SK-N-SH treated with all-trans-retinoic acid at 6 μM for 48 hours (cell line): ENCODE measurements at regions not wholly inside any gene's neighbourhood (a gene's known extent, or its start where the extent isn't known, plus 50 kb on each side); places are given as distances from the start of the nearest gene placed in this dataset.

Experiments used
- ATAC-seq: fragments of 200-7000 bp; cut with Tn5 transposase; 3 replicates; pipeline ENCODE4 v1.9.1; 2020; ENCODE audit warnings: mild to moderate bottlenecking, moderate library complexity
- ARNTL ChIP-seq: fragments of 450-650 bp; formaldehyde crosslinking; IDR thresholded peaks from 2 replicates; pipeline ENCODE4 v1.5.0; 2020; ENCODE audit warnings: low read depth, mild to moderate bottlenecking, moderate library complexity, borderline replicate concordance
- BACH2 ChIP-seq: fragments of 250-450 bp; sonication (Bioruptor Pico); IDR thresholded peaks from 2 replicates; pipeline ENCODE4 v1.9.0; 2021; ENCODE audit warnings: mild to moderate bottlenecking, borderline replicate concordance
- CREB5 ChIP-seq: fragments of 250-450 bp; sonication (Bioruptor Pico); IDR thresholded peaks from 2 replicates; pipeline ENCODE4 v1.5.1; 2020; ENCODE audit warnings: low read depth, mild to moderate bottlenecking, moderate library complexity
- CSDC2 ChIP-seq: fragments of 250-450 bp; sonication (Bioruptor Pico); IDR thresholded peaks from 2 replicates; pipeline ENCODE4 v1.5.0; 2020; ENCODE audit warnings: mild to moderate bottlenecking, moderate library complexity
- CSRNP3 ChIP-seq: fragments of 250-450 bp; sonication (Bioruptor Pico); IDR thresholded peaks from 2 replicates; pipeline ENCODE4 v1.5.1; 2021; ENCODE audit warnings: mild to moderate bottlenecking, moderate library complexity
- ESRRG ChIP-seq: fragments of 250-450 bp; sonication (Bioruptor Pico); IDR thresholded peaks from 2 replicates; pipeline ENCODE4 v1.6.1; 2021; ENCODE audit warnings: mild to moderate bottlenecking
- GLIS3 ChIP-seq: fragments of 250-450 bp; sonication (Bioruptor Pico); IDR thresholded peaks from 2 replicates; pipeline ENCODE4 v1.5.0; 2020; ENCODE audit warnings: mild to moderate bottlenecking, moderate library complexity
- PATZ1 ChIP-seq: fragments of 250-450 bp; sonication (Bioruptor Pico); IDR thresholded peaks from 2 replicates; pipeline ENCODE4 v1.8.0; 2020; ENCODE audit warnings: mild to moderate bottlenecking, moderate library complexity, borderline replicate concordance
- PPARA ChIP-seq: fragments of 250-450 bp; sonication (Bioruptor Pico); IDR thresholded peaks from 2 replicates; pipeline ENCODE4 v1.5.0; 2020; ENCODE audit warnings: mild to moderate bottlenecking, borderline replicate concordance
- TCF4 ChIP-seq: fragments of 250-450 bp; sonication (Bioruptor Pico); IDR thresholded peaks from 2 replicates; pipeline ENCODE4 v1.8.0; 2021; ENCODE audit warnings: mild to moderate bottlenecking, moderate library complexity, borderline replicate concordance
- TOX ChIP-seq: fragments of 250-450 bp; sonication (Bioruptor Pico); IDR thresholded peaks from 2 replicates; pipeline ENCODE4 v1.8.0; 2021; ENCODE audit warnings: mild to moderate bottlenecking, moderate library complexity, borderline replicate concordance
- ZC3H10 ChIP-seq: fragments of 250-450 bp; sonication (Bioruptor Pico); IDR thresholded peaks from 2 replicates; pipeline ENCODE4 v1.5.1; 2021; ENCODE audit warnings: mild to moderate bottlenecking, moderate library complexity
- ZFP3 ChIP-seq: fragments of 250-450 bp; sonication (Bioruptor Pico); IDR thresholded peaks from 2 replicates; pipeline ENCODE4 v1.5.0; 2020; ENCODE audit warnings: mild to moderate bottlenecking, moderate library complexity
- ZFP30 ChIP-seq: fragments of 450-650 bp; formaldehyde crosslinking; IDR thresholded peaks from 2 replicates; pipeline ENCODE4 v1.5.0; 2022; ENCODE audit warnings: mild to moderate bottlenecking, moderate library complexity
- ZNF565 ChIP-seq: fragments of 450-650 bp; formaldehyde crosslinking; conservative IDR thresholded peaks from 2 replicates; pipeline ENCODE4 v1.5.0; 2020; ENCODE audit warnings: low read depth, mild to moderate bottlenecking, moderate library complexity
- ZNF8 ChIP-seq: fragments of 450-650 bp; formaldehyde crosslinking; IDR thresholded peaks from 2 replicates; pipeline ENCODE4 v1.5.0; 2020; ENCODE audit warnings: mild to moderate bottlenecking, moderate library complexity
- TF ChIP-seq, protein P1 (sequence below): fragments of 250-450 bp; sonication (Bioruptor Pico); IDR thresholded peaks from 2 replicates; pipeline ENCODE4 v1.8.0; 2021; ENCODE audit warnings: low read depth, mild to moderate bottlenecking, moderate library complexity, borderline replicate concordance

- TF ChIP-seq PPARA (CRISPR knock-in tag) (no peak), ZFP3 (no peak)
These were observed 115.1 kb downstream of the GALC start (continued) for GRCh38 chr14:87877877-87878276.

DNA sequence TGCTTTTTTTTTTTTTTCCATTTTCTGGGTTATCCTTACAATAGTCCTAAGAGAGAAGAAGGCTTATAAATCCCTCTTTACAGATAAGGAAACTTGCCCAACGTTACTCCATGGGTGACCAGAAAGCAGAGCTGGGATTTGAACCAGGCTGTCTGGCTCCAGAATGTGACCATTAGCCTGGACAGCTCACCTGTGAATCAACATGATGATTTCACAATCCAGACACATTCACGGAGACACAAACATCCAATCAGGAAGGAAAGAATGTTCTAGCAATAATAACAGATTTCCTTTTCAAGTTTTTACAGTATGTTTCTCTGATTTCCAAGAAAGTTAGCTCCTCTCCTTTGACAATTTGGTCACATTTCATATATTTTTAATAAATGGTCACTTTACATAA, 118.3 kb downstream of the GALC start:
- no peak for ATAC-seq
- TF ChIP-seq ESRRG (no peak), ZNF8 (no peak), PPARA (CRISPR knock-in tag) (no peak), BACH2 (no peak), ZNF565 (CRISPR knock-in tag) (no peak), TOX (CRISPR knock-in tag) (no peak), GLIS3 (CRISPR knock-in tag) (no peak), PATZ1 (CRISPR knock-in tag) (no peak)

GRCh38 chr14:87873741-87874140, 119.2 kb downstream of the GALC start:
- no peak for TF ChIP-seq ESRRG
- TF ChIP-seq CREB5 (CRISPR knock-in tag): no peak
- TF ChIP-seq ZFP30 (CRISPR knock-in tag): no peak
- TF ChIP-seq ZNF8: no peak
- no peak for TF ChIP-seq TCF4 (CRISPR knock-in tag)
- TF ChIP-seq CSRNP3 (CRISPR knock-in tag): no peak
- TF ChIP-seq, protein P1, sequence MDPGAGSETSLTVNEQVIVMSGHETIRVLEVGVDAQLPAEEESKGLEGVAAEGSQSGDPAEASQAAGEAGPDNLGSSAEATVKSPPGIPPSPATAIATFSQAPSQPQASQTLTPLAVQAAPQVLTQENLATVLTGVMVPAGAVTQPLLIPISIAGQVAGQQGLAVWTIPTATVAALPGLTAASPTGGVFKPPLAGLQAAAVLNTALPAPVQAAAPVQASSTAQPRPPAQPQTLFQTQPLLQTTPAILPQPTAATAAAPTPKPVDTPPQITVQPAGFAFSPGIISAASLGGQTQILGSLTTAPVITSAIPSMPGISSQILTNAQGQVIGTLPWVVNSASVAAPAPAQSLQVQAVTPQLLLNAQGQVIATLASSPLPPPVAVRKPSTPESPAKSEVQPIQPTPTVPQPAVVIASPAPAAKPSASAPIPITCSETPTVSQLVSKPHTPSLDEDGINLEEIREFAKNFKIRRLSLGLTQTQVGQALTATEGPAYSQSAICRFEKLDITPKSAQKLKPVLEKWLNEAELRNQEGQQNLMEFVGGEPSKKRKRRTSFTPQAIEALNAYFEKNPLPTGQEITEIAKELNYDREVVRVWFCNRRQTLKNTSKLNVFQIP (CRISPR knock-in tag): no peak
- TF ChIP-seq PATZ1 (CRISPR knock-in tag): no peak
- no peak for TF ChIP-seq ZFP3
- no peak for TF ChIP-seq ZNF565 (CRISPR knock-in tag)
- no peak for TF ChIP-seq PPARA (CRISPR knock-in tag)
- no peak for TF ChIP-seq CSDC2 (CRISPR knock-in tag)
- TF ChIP-seq GLIS3 (CRISPR knock-in tag): no peak
- no peak for TF ChIP-seq BACH2
- no peak for TF ChIP-seq ARNTL (CRISPR knock-in tag)
- no peak for ATAC-seq

- TF ChIP-seq ZC3H10 (CRISPR knock-in tag): no peak
- no peak for TF ChIP-seq ZNF565 (CRISPR knock-in tag)
- no peak for ATAC-seq
These were observed 123.1 kb downstream of the GALC start for GRCh38 chr14:87869619-87870583.
